Activated naive CD8-positive, alpha-beta T cell treated with anti-CD3 and anti-CD28 coated beads, Interleukin-2, amount 10 ng/mL, durations not matched to agents 7 days and 5 days (primary cell): ENCODE measurements at regions not wholly inside any gene's neighbourhood (a gene's known extent, or its start where the extent isn't known, plus 50 kb on each side); places are given as distances from the start of the nearest gene placed in this dataset.

Experiments
- ATAC-seq: fragments of 150-1000 bp; cut with Tn5 transposase; one replicate; pipeline ENCODE4 v1.10.0; 2021; ENCODE audit warnings: low read depth, moderate library complexity
- POLR2A ChIA-PET: fragments of 350-600 bp; sonication (Branson Sonifier 250); formaldehyde crosslinking; loops from one replicate; lab custom pipeline; 2021; ENCODE audit warnings: antibody characterized with exemption; lab: Charles Lee
- DNase-seq: peaks from one replicate; pipeline ENCODE4 v3.0.0; 2021
- H3K27ac Mint-ChIP-seq: one replicate; pipeline ENCODE4 v1.8.0; 2022; ENCODE audit warnings: mild to moderate bottlenecking, mixed read lengths
- H3K27me3 Mint-ChIP-seq: one replicate; pipeline ENCODE4 v1.8.0; 2022; ENCODE audit warnings: mild to moderate bottlenecking, moderate library complexity, mixed read lengths
- H3K36me3 Mint-ChIP-seq: one replicate; pipeline ENCODE4 v1.8.0; 2021; ENCODE audit warnings: mild to moderate bottlenecking, mixed read lengths
- H3K4me1 Mint-ChIP-seq: one replicate; pipeline ENCODE4 v1.8.0; 2021; ENCODE audit warnings: mixed read lengths
- H3K4me3 Mint-ChIP-seq: one replicate; pipeline ENCODE4 v1.8.0; 2022; ENCODE audit warnings: mild to moderate bottlenecking, moderate library complexity, mixed read lengths
- H3K9me3 Mint-ChIP-seq: one replicate; pipeline ENCODE4 v1.8.0; 2021; ENCODE audit warnings: mixed read lengths

GRCh38 chr2:240341064-240341463 is 94.4 kb upstream of the GPC1 start:
- POLR2A ChIA-PET, result no interaction called here
- Mint-ChIP-seq H3K9me3 (no peaks in the 10 kb centered on the region), H3K36me3 (no peaks in the 10 kb centered on the region), H3K27ac (no peak overlapping the region), H3K4me1 (no peaks in the 10 kb centered on the region), H3K4me3 (no peak overlapping the region), H3K27me3 (peaks cover 9% of the 10 kb centered on the region)
- ATAC-seq (no peak), DNase-seq (no peak)

GRCh38 chr2:240343548-240343947 is 91.9 kb upstream of the GPC1 start:
- H3K27me3 Mint-ChIP-seq, result no peaks in the 10 kb centered on the region
- no peak overlapping the region for H3K4me3 Mint-ChIP-seq
- ATAC-seq (no peak), DNase-seq (no peak)
- POLR2A ChIA-PET, result no interaction called here
- H3K9me3 Mint-ChIP-seq, result no peaks in the 10 kb centered on the region
- H3K27ac Mint-ChIP-seq, result no peak overlapping the region
- H3K36me3 Mint-ChIP-seq, result no peaks in the 10 kb centered on the region
- no peaks in the 10 kb centered on the region for H3K4me1 Mint-ChIP-seq

DNA sequence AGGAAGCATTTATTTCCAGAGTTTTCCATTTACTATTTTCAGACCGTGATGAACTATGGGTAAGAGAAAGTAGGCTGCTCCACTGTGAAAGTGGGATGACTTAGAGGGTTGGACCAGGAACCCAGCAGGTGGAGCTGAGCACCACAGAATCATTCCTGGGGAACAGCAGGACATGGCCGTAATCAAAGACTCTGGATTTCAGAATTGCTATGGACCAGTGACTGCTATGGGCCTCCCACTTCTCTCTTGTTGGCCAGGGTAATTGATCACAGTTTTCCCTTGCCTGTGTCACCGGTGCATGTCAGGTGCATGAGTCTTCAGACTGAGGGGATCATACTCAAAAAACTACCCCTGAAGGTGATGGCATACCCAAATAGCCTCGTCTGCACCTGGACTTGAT is 90.6 kb upstream of the GPC1 start:
- POLR2A ChIA-PET, result no interaction called here
- Mint-ChIP-seq H3K4me1 (no peaks in the 10 kb centered on the region), H3K36me3 (no peaks in the 10 kb centered on the region), H3K4me3 (no peak overlapping the region), H3K9me3 (no peaks in the 10 kb centered on the region), H3K27me3 (peaks cover under 1% of the 10 kb centered on the region), H3K27ac (no peak overlapping the region)
- ATAC-seq (no peak), DNase-seq (no peak)

- H3K9me3 Mint-ChIP-seq, result no peaks in the 10 kb centered on the region
- peaks cover 2% of the 10 kb centered on the region for H3K27me3 Mint-ChIP-seq
- DNase-seq (no peak), ATAC-seq (no peak)
- POLR2A ChIA-PET, result no interaction called here
- no peak overlapping the region for H3K4me3 Mint-ChIP-seq
- no peaks in the 10 kb centered on the region for H3K4me1 Mint-ChIP-seq
- H3K27ac Mint-ChIP-seq, result no peak overlapping the region
- no peaks in the 10 kb centered on the region for H3K36me3 Mint-ChIP-seq
Observed at GRCh38 chr2:240346015-240346752, 89.3 kb upstream of the GPC1 start.

DNA sequence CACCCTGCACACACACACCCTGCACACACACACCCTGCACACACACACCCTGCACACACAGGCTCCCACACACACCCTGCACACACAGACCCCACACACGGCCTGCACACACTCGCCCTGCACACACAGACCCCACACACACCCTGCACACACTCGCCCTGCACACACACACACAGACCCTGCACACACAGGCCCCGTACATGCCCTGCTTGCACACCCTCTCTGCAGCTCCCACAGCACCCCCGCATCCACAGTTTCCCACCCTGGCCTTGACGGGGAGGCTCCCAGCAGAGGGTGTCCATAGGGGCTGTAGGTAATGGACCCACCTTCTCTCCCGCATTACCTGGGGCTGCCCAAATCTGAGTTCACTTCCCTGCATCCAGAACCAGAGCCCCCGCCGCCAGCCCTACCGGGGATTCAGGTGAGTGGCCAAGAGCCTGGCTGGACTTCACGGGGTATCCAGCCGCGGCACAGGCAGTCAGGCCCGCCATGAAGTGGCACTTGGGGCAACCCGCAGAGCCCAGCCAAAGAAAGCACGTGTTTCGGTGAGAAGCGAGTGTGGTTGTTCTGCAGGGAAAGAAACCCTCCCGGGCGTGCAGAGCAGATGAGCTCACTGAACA is 88.6 kb upstream of the GPC1 start:
- DNase-seq (no peak), ATAC-seq (no peak)
- POLR2A ChIA-PET, result no interaction called here
- Mint-ChIP-seq H3K4me1 (no peaks in the 10 kb centered on the region), H3K36me3 (no peaks in the 10 kb centered on the region), H3K9me3 (no peaks in the 10 kb centered on the region), H3K27me3 (peaks cover 2% of the 10 kb centered on the region), H3K4me3 (no peak overlapping the region), H3K27ac (no peak overlapping the region)

- Mint-ChIP-seq H3K27ac (no peak overlapping the region), H3K27me3 (peaks cover 2% of the 10 kb centered on the region), H3K4me3 (no peak overlapping the region), H3K4me1 (no peaks in the 10 kb centered on the region), H3K36me3 (no peaks in the 10 kb centered on the region), H3K9me3 (no peaks in the 10 kb centered on the region)
- POLR2A ChIA-PET, result no interaction called here
- ATAC-seq (no peak), DNase-seq (no peak)
Observed at GRCh38 chr2:240347373-240347940, 88.0 kb upstream of the GPC1 start.

DNA sequence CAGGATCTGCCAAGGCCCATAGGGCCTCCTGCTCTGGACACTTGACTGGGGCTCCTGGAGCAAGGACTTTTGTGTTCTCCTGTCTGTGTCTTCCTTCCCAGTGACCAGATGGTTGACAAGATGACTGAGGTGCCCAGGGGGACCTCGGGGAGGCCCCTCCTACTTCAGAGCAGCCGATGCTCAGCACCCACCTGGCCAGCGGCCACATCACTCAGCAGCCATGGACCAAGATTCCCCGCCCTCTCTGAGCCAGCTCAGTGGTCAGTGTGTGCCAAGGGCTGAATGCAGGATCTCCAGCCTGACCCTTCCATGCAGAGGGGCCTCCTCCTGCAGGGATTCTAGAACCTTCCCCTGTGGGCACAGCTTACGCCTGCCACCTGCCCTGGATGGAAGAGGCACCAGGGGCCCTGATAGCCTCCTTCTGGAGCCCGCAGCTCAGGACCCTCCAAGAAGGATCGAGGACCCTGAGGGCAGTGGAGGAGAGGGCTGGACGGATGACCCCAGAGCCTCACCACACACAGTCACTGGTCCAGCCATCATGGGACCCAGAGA is 87.4 kb upstream of the GPC1 start:
- Mint-ChIP-seq H3K27me3 (peaks cover 2% of the 10 kb centered on the region), H3K27ac (no peak overlapping the region), H3K4me3 (no peak overlapping the region), H3K4me1 (no peaks in the 10 kb centered on the region), H3K9me3 (no peaks in the 10 kb centered on the region), H3K36me3 (no peaks in the 10 kb centered on the region)
- POLR2A ChIA-PET, result no interaction called here
- no peak for DNase-seq
- no peak for ATAC-seq

GRCh38 chr2:240348522-240348921 is 86.9 kb upstream of the GPC1 start:
- Mint-ChIP-seq H3K27me3 (peaks cover 2% of the 10 kb centered on the region), H3K9me3 (no peaks in the 10 kb centered on the region), H3K36me3 (no peaks in the 10 kb centered on the region), H3K27ac (no peak overlapping the region), H3K4me3 (no peak overlapping the region), H3K4me1 (no peaks in the 10 kb centered on the region)
- POLR2A ChIA-PET, result no interaction called here
- DNase-seq, result no peak
- ATAC-seq, result no peak

- POLR2A ChIA-PET, result no interaction called here
- no peaks in the 10 kb centered on the region for H3K36me3 Mint-ChIP-seq
- ATAC-seq, result no peak
Observed at GRCh38 chr2:240349133-240350005, 86.1 kb upstream of the GPC1 start.

GRCh38 chr2:240350006-240350355 is 85.5 kb upstream of the GPC1 start:
- H3K27me3 Mint-ChIP-seq, result peaks cover 2% of the 10 kb centered on the region
- ATAC-seq (no peak), DNase-seq (peak; percentile 13)
- no peak overlapping the region for H3K4me3 Mint-ChIP-seq
- H3K4me1 Mint-ChIP-seq, result no peaks in the 10 kb centered on the region
- H3K9me3 Mint-ChIP-seq, result no peaks in the 10 kb centered on the region
- POLR2A ChIA-PET, result no interaction called here
- no peaks in the 10 kb centered on the region for H3K36me3 Mint-ChIP-seq
- H3K27ac Mint-ChIP-seq, result no peak overlapping the region

More at GRCh38 chr2:240349133-240350005, 86.1 kb upstream of the GPC1 start:
- H3K4me3 Mint-ChIP-seq, result no peak overlapping the region
- no peaks in the 10 kb centered on the region for H3K9me3 Mint-ChIP-seq
- H3K27me3 Mint-ChIP-seq, result peaks cover 2% of the 10 kb centered on the region
- no peak overlapping the region for H3K27ac Mint-ChIP-seq
- DNase-seq, result no peak
- no peaks in the 10 kb centered on the region for H3K4me1 Mint-ChIP-seq

DNA sequence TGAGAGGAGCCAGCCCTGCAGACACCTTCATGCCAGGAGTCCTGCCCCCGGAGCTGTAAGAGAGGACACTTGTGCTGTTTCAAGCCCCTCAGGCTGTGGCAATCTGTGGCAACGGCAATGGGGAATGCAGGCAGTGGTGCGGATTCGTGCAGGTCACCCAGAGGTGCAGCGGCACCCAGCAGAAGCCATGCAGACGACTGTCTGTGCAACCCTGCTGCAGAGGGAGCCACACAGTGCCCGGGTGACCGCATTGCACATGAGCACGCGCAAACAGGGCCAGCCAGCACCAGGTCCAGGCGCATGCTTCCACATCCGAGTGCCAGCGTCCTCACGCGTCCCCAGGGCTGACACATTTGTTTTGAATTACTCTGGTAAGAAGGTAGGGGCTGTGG is 84.8 kb upstream of the GPC1 start:
- POLR2A ChIA-PET, result no interaction called here
- Mint-ChIP-seq H3K4me1 (no peaks in the 10 kb centered on the region), H3K27ac (no peak overlapping the region), H3K4me3 (no peak overlapping the region), H3K27me3 (peaks cover 2% of the 10 kb centered on the region), H3K36me3 (no peaks in the 10 kb centered on the region), H3K9me3 (no peaks in the 10 kb centered on the region)
- DNase-seq (peak; percentile 18), ATAC-seq (no peak)

DNA sequence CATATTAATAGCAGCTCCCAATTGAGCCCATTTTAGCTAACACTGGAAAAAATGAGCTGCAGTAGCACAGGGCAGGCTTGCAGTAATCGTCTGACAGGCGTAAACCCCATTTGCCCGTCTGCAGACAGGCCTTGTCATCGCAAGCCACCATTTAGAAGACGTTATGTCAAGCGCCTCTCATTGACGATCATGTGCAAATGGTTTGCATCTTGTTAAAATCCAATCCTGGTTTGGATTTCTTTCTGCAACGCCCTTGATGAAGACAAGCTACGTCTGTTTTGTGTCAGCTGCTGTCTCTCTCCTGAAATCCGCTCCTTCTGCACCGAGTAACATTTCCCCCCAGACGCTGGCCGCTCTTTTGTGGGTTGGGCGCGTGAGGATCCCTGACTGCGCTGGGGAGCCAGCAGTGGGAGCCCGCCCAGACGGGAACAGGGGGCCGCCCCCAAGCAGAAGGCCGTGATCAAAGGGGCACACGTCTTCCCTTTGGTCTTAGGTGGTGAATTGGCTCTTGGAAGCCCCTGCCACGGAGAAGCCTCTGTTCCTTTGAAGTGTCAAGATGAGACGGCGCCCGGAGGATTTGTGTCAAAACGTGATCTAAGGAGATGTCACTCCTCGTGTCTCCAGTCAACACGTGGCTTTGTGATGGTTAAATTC is 84.2 kb upstream of the GPC1 start:
- POLR2A ChIA-PET, result no interaction called here
- ATAC-seq, result no peak
- H3K4me1 Mint-ChIP-seq, result no peaks in the 10 kb centered on the region

More for the DNA sequence above, 84.2 kb upstream of the GPC1 start:
- H3K4me3 Mint-ChIP-seq, result no peak overlapping the region
- no peaks in the 10 kb centered on the region for H3K9me3 Mint-ChIP-seq
- H3K36me3 Mint-ChIP-seq, result no peaks in the 10 kb centered on the region
- no peak overlapping the region for H3K27ac Mint-ChIP-seq
- peak; percentile 12 for DNase-seq
- peaks cover 2% of the 10 kb centered on the region for H3K27me3 Mint-ChIP-seq
